Caki2 (cell line): ENCODE measurements at regions not wholly inside any gene's neighbourhood (a gene's known extent, or its start where the extent isn't known, plus 50 kb on each side); places are given as distances from the start of the nearest gene placed in this dataset.
"Not testable (repeated sequence)": the region's sequence is repeated elsewhere in the genome, so short reads cannot be mapped to it uniquely, and the experiment has no call there.

Source experiments
- DNase-seq: peaks from one replicate; pipeline ENCODE4 v3.0.0-alpha.2; 2015; ENCODE audit warnings: low read depth
- in situ Hi-C: cut with HindIII; loops from 2 replicates; pipeline ENCODE4 v1.10.0; 2016; ENCODE audit warnings: low sequenced_read_pairs, low pct_unique_long_range_greater_than_20kb, mixed read lengths

- no peak for DNase-seq
- in situ Hi-C loops = no loop called here
Observed at GRCh38 chr6:140370976-140371870, 996.8 kb upstream of the CITED2 start.

GRCh38 chr6:140370441-140370840 lies 996.0 kb upstream of the CITED2 start:
- in situ Hi-C loops = no loop called here
- DNase-seq = no peak

GRCh38 chr6:140366991-140367390 lies 992.5 kb upstream of the CITED2 start:
- in situ Hi-C loops = no loop called here

GRCh38 chr6:140364916-140365315 lies 990.5 kb upstream of the CITED2 start:
- no peak for DNase-seq
- in situ Hi-C loops = no loop called here

More at GRCh38 chr6:140366991-140367390, 992.5 kb upstream of the CITED2 start:
- peak; percentile 94 for DNase-seq

- in situ Hi-C loops = no loop called here
- peak; percentile 28 for DNase-seq
Observed at GRCh38 chr6:140360651-140361050, 986.2 kb upstream of the CITED2 start.

- DNase-seq = no peak
Observed at GRCh38 chr6:140355476-140355875, 981.0 kb upstream of the CITED2 start.

GRCh38 chr6:140354296-140354695 lies 979.8 kb upstream of the CITED2 start:
- DNase-seq = no peak
- in situ Hi-C loops = no loop called here

More at GRCh38 chr6:140355476-140355875, 981.0 kb upstream of the CITED2 start:
- in situ Hi-C loops = no loop called here

GRCh38 chr6:140353536-140353935 lies 979.1 kb upstream of the CITED2 start:
- in situ Hi-C loops = no loop called here
- no peak for DNase-seq

- peak; percentile 33 for DNase-seq
- in situ Hi-C loops = no loop called here
Observed at GRCh38 chr6:140346428-140346827, 972.0 kb upstream of the CITED2 start.

- DNase-seq = no peak
Observed at GRCh38 chr6:140345935-140346334, 971.5 kb upstream of the CITED2 start.

GRCh38 chr6:140344142-140344913 lies 969.9 kb upstream of the CITED2 start:
- no peak for DNase-seq

More at GRCh38 chr6:140345935-140346334, 971.5 kb upstream of the CITED2 start:
- in situ Hi-C loops = no loop called here

GRCh38 chr6:140343128-140343527 lies 968.7 kb upstream of the CITED2 start:
- DNase-seq = no peak
- in situ Hi-C loops = no loop called here

More at GRCh38 chr6:140344142-140344913, 969.9 kb upstream of the CITED2 start:
- in situ Hi-C loops = no loop called here

- in situ Hi-C loops = no loop called here
- DNase-seq = no peak
Observed at GRCh38 chr6:140341272-140341671, 966.8 kb upstream of the CITED2 start.

- in situ Hi-C loops = no loop called here
- DNase-seq = no peak
Observed at GRCh38 chr6:140340795-140341194, 966.3 kb upstream of the CITED2 start.

- in situ Hi-C loops, DNase-seq: not testable (repeated sequence)
Observed at GRCh38 chr6:140339084-140339483, 964.6 kb upstream of the CITED2 start.

- DNase-seq = no peak
- in situ Hi-C loops = no loop called here
Observed at GRCh38 chr6:140321891-140322290, 947.4 kb upstream of the CITED2 start.

- no peak for DNase-seq
Observed at GRCh38 chr6:140320081-140321080, 945.9 kb upstream of the CITED2 start.

GRCh38 chr6:140319209-140319608 lies 944.8 kb upstream of the CITED2 start:
- DNase-seq = peak; percentile 5
- in situ Hi-C loops = no loop called here

More at GRCh38 chr6:140320081-140321080, 945.9 kb upstream of the CITED2 start:
- in situ Hi-C loops = no loop called here
